ENCODE measurements at regions not wholly inside any gene's neighbourhood (a gene's known extent, or its start where the extent isn't known, plus 50 kb on each side); places are given as distances from the start of the nearest gene placed in this dataset.

- intact Hi-C loops (cut with DNase I), result no loop called here
- 77 to 94% methylated on average over 2 of the region's 2 CpGs for WGBS, 2 donors
- Histone ChIP-seq H3K9me3 (no peaks in the 10 kb centered on the region), H3K4me3 (no peak overlapping the region), H3K27me3 (no peaks in the 10 kb centered on the region), H3K36me3 (no peaks in the 10 kb centered on the region), H3K4me1 (peaks cover 1 to 15% (median 8%) of the 10 kb centered on the region in 3 donors), H3K27ac (no peak overlapping the region)
- DNase-seq, result no peak
- no peak for TF ChIP-seq CTCF (IDR thresholded peaks at IDR 0.05)
- TF ChIP-seq POLR2A (IDR thresholded peaks at IDR 0.05), result no peak
Measured at GRCh38 chr4:153120235-153120634, 84.0 kb upstream of the TRIM2 start.

GRCh38 chr4:153122855-153123254 lies 81.4 kb upstream of the TRIM2 start:
- no peak for TF ChIP-seq CTCF (IDR thresholded peaks at IDR 0.05)
- no peak for TF ChIP-seq POLR2A (IDR thresholded peaks at IDR 0.05)
- Histone ChIP-seq H3K9me3 (no peaks in the 10 kb centered on the region), H3K27me3 (no peaks in the 10 kb centered on the region), H3K36me3 (no peaks in the 10 kb centered on the region), H3K4me1 (peaks cover 0 to 5% (median 4%) of the 10 kb centered on the region in 3 donors), H3K27ac (no peak overlapping the region), H3K4me3 (no peak overlapping the region)
- 91 to 93% methylated on average over 6 of the region's 6 CpGs for WGBS, 2 donors
- intact Hi-C loops (cut with DNase I), result no loop called here
- DNase-seq, result no peak

GRCh38 chr4:153126137-153126536 lies 78.1 kb upstream of the TRIM2 start:
- no peaks in the 10 kb centered on the region for H3K27me3 ChIP-seq
- 61 to 66% methylated on average over 4 of the region's 4 CpGs for WGBS, 2 donors
- DNase-seq, result no peak
- intact Hi-C loops (cut with DNase I), result no loop called here
- H3K27ac ChIP-seq, result no peak overlapping the region
- no peak overlapping the region for H3K4me3 ChIP-seq
- H3K9me3 ChIP-seq, result no peaks in the 10 kb centered on the region
- peaks cover 0 to 13% (median 4%) of the 10 kb centered on the region in 3 donors for H3K4me1 ChIP-seq
- H3K36me3 ChIP-seq, result no peaks in the 10 kb centered on the region
- TF ChIP-seq POLR2A (IDR thresholded peaks at IDR 0.05), result no peak
- no peak for TF ChIP-seq CTCF (IDR thresholded peaks at IDR 0.05)

GRCh38 chr4:153127760-153128494 lies 76.3 kb upstream of the TRIM2 start:
- 17 to 18% methylated on average over 16 to 18 of the region's 18 CpGs for WGBS, 2 donors
- Histone ChIP-seq H3K9me3 (no peaks in the 10 kb centered on the region), H3K27ac (no peak overlapping the region), H3K4me1 (peaks cover 0 to 13% (median 4%) of the 10 kb centered on the region in 3 donors), H3K36me3 (no peaks in the 10 kb centered on the region), H3K27me3 (no peaks in the 10 kb centered on the region), H3K4me3 (peak overlapping the region in 1 of 4 donors; percentile 43)
- intact Hi-C loops (cut with DNase I), result loop anchor here (2.0 kb wide), 1 partner anchor 43 kb away; no protein-coding TSS in a partner anchor
- DNase-seq, result peak; percentile 18
- peak; percentile 85 to 93 (median 90) for TF ChIP-seq CTCF (IDR thresholded peaks at IDR 0.05)
- TF ChIP-seq POLR2A (IDR thresholded peaks at IDR 0.05), result no peak

GRCh38 chr4:153131596-153131995 lies 72.6 kb upstream of the TRIM2 start:
- no peak for TF ChIP-seq CTCF (IDR thresholded peaks at IDR 0.05)
- no peak for TF ChIP-seq POLR2A (IDR thresholded peaks at IDR 0.05)
- 50 to 57% methylated on average over 7 of the region's 7 CpGs for WGBS, 2 donors

More at GRCh38 chr4:153131596-153131995, 72.6 kb upstream of the TRIM2 start:
- Histone ChIP-seq H3K4me3 (no peak overlapping the region), H3K4me1 (peaks cover 0 to 13% (median 4%) of the 10 kb centered on the region in 3 donors), H3K27ac (no peak overlapping the region), H3K27me3 (no peaks in the 10 kb centered on the region), H3K36me3 (no peaks in the 10 kb centered on the region), H3K9me3 (no peaks in the 10 kb centered on the region)
- intact Hi-C loops (cut with DNase I), result no loop called here
- DNase-seq, result no peak

Measured in esophagus squamous epithelium (tissue), 5 donors.